Stimulated activated CD8-positive, alpha-beta memory T cell treated with anti-CD3 and anti-CD28 coated beads, Interleukin-12 subunit alpha, Interleukin-12 subunit beta, amount 100 ng/mL, for 24 hours (primary cell): ENCODE measurements at regions not wholly inside any gene's neighbourhood (a gene's known extent, or its start where the extent isn't known, plus 50 kb on each side); places are given as distances from the start of the nearest gene placed in this dataset.

ENCODE experiments used
- DNase-seq: peaks from one replicate; pipeline ENCODE4 v3.0.0-alpha.2; 2020; ENCODE audit errors: extremely low read depth

DNA sequence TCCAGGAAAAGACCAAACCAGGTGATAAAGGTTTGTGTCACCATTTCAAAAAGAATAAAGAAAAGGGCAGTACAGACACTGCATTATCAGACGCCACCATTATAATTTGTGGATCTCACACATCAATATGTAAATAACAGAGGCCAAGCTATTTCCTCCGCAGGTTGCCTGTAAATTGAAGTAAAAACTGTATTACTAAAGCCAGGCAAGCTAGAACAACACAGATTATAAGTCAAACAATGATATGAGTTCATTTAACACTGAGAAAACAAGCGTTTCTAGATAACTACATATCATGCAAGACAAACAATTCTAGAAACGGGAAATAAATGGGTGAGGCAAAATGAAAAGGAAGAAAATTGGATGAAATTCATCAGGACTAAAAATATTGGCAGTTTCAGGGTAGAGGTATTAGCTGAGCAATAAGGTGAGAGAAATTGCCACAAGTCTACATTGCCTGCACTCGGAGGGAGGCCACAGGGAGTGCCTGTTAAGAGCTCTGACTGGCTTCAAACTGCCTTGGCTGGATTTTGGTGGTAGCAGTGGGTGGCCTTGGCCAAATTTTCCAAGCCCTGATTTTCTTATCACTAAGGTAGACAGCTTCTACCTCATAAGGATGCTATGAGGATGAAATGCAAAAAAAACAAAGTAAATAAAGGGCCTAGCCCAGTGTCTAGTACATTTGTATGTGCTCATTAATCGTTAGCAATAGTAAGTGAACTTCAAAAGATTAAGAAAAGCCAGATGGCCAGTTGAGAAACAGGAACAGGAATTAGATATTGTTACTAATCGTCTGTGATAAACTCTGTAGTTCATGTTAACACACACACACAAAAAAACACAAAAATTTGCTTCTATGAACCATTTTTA, 240.0 kb upstream of the NFE2L3 start:
- DNase-seq: no peak

DNA sequence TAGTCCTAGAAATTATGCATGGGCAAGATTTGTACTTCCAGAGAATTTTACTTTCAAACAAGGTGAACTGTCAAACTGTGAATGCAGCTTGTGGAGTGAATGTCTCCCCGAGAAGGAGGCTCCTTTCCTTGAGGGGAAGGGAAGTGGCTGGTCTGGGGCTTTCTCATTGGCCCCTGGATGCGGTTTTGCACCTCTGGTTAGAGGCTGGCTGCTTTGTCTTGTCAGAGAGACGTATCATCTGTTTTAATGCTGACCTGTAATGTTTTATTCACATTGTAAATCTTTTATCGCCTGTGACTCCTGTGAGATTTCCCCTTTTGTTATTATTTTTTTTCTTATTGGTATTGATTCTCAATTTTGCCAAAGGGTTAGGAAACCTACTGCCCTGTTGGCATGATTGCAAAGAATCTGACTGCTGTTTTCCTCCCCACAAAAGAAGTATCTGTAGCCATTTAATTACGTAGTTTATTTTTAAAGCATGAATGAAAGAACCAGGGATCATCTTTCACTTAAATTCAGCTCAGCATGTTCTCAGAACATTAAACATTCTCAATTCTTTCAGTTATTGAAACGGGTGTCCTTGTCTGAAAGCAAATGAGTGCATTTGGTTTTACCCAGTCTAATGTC, 238.3 kb upstream of the NFE2L3 start:
- no peak for DNase-seq

DNA sequence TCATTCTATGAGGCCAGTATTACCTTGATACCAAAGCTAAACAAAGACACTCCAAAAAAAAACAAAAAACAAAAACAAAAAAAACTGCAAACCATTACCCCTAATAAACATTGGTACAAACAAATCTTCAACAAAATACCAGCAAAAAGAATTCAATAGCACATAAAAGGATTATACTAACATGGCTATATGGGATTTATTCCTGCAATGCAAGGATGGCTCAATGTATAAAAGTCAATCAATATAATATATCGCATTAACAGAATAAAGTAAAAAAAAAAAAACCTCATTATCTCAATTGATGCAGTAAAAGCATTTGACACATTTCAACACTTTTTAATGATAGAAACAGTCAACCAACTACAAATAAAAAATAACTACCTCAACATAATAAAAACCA, 233.3 kb upstream of the NFE2L3 start:
- no peak for DNase-seq

DNA sequence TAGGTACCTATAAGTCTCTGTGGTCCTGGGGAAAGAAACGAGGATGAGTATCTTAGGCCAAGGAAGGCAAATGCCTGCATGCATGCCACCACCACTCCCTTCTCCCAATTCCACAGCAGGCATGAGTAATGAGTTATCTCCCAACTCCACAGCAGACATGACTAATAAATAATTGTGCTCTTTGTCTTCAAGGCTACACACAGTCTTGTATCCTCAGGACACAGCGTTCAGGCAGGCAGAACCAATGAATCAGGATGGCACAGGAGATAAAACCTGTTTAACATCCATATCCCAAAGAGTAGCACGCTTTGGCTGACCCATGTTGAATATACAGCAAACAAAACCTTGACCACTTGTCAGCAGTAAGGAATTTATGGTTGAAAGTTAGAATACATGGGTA, 229.7 kb upstream of the NFE2L3 start:
- DNase-seq: no peak

DNA sequence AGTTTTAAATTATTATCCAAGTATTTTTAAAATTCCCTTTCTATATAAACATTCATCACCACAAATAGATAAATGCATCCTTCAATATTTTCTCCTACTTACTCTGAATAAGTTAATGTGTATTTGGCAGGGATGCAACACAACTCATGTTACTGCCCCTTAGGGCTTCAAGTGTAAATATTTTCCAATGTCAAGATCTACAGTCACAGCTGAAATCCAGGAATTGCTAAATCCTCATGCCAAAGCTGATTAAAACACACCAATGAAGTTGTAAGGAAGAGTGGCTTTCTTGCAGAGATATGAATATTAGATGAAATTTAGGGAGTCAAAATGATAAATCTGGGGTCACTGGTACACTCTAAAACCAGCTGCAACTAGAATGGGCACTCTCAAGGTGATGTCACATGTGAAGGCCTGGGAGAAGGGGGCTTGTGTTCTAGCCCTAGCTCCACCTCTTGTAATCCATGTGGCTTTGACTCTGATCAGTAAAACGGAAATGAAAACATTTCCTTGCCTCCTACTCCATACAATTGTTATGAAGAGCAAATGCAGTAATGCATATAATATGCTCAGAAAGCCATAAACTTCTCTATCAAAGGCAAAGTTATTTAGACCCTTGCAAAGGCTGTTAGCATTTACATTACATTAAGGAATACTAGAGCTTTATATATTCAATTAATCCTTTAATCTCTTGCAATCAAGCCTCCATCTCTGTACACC, 228.1 kb upstream of the NFE2L3 start:
- no peak for DNase-seq

DNA sequence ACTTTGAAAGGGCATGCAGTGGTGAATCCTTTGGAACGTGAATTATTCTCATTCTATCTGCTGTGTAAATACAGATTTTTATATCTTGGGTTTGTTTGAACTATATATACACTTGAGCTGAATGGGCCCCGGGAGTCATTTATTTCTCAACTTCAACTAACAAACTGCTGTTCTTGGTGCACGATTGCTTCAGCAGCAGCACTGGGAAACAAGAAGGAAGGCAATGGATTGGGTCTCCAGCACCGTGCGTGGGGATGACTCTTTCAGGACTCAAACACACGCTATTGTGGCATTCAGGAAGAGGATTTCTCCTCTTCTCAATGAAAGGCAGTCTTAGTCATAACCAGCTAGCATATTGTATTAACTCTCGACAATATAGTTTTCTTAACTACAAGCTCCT, 226.0 kb upstream of the NFE2L3 start:
- no peak for DNase-seq

DNA sequence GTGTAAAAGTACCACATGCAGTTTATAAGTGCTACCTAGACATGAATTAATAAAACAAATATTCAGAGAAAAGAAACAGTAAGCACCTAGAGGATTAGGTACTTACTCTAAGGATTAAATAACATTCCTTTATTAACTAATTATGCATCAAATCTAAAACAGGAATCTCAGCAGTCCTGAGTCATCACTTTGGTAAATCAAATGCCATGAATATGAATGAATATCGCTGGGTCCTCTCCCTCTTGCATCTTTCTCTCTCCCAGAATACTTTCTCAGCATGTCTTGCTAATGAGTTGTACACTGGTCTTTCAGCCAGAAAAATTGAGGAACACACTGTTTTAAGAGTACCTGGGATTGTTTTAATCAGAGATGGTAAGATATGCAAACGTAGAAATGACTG, 225.5 kb upstream of the NFE2L3 start:
- no peak for DNase-seq

DNA sequence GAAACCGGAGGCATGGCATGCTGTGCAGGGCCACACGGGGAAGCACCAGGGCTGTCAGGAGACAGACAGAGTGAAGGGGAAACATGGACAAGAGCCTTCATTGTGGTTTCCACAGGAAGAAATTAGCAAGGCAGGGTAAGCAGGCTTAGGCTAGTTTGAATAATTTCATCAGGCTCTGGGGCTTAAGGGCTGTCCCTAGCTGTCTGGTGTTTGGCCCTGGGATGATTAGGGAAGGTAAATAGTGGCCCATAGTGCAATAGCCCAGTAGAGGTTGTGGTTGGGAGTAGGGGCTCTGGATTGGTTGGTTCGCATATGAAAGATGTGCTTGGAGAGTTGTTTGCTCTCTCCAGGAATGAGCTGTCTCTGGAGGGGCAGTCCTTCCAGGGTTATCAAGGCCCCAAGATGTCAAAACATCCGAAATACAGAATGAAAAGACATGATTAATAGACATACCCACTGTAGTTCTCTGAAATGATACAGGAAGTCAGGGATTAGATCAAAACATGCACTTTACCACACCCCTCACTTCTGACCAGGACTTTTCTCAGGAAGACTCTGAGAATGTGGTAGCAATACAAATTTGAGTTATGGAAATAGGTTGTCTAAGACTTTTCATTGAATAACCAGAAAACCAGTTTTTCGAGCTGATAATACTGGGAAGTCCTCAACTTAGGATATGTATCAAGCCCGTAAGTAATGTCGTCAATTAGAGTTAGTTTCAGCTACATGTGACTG, 224.9 kb upstream of the NFE2L3 start:
- no peak for DNase-seq

DNA sequence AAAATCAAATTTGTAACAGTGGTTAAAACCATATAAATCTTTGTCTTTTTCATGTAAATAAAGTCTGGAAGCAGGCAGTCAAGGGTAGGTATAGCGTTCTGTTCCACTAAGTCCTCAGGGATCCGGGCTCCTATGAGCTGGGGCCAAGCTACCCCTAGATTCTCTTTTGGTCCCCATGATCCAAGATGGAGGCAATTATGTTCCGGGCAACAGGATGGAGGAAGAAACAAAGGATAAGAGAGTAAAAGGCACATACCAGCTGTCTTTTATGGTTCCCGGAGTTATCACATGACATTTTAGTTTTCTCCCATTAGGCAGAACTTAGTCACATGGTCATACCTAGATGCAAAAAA, 224.4 kb upstream of the NFE2L3 start:
- DNase-seq: no peak

DNA sequence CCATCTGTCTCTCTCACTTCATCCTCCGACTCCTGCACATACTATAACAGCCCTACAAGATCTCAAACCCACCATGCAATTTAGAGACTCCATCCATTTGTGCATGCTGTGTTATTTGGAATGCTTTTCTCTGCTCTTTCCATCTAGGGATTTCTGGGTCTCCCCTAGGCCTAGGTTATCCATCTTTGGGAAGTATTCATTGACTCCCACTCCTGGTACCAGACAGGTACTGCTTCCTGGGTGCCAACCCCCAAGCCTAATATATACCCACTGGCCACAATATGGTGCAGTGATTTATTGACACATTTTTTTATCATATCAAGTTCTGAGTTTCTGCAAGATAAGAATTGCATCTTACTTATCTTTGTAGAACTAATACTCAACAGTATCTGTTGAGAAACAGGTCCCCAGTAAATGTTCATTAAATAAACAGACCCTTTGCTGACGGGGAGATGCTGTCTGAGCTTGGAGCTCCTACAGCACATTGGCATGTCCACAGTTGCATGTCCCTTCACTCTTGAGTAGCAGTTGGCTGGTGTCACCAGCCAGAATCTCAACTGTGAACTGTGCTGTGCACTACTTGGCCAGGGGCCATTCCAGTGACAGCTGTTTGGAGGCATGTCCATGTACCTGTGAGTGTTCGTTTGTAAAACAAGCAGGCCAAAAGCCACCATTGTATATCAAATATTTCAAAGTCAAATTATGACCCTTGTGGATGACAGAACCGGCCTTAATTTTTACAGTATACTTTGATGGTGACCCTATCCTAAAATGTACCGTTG, 223.3 kb upstream of the NFE2L3 start:
- DNase-seq: no peak

DNA sequence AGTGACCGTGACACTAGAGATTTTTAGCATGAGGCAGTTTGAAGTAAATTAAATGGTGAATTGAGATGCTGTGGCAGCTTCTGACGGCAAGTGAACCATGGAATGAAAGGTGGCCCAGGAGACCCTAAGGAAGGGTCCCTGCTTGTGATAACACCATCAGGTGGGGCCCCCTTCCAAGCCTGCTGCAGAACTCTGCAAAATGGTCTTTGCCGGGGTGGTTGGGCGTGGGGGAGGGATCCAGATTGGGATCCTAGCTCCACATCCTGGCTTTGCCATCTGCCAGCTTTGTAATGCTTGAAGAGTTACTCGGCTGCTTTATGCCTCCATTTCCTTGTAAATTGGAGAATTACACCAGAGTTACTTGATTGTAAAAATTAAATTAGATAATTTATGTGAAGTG, 222.6 kb upstream of the NFE2L3 start:
- no peak for DNase-seq

DNA sequence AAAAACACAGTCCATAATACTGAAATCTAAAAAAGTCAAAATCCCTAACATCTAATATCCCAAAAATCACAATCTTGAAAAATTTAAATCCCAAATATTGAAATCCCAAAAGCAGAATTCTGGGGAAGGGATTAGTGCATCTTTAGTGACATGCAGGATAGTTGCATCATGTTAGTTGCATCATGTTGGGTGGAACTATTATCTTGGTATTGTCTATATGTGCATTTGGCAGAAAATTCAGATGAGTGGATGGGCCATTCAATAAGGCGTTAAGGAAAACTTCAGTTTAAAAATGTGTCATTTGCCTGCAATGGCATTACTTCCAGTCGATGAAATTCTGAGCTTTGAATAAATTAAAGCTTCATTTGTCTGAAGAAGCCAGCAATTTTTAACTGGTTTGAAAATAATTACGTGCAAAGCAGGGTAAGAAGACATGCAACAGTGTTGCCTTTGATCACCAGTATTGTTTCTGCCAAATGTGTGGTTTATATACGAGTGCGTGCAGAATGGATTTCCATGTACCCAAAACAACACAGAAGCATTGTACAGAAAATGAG, 221.4 kb upstream of the NFE2L3 start:
- no peak for DNase-seq

DNA sequence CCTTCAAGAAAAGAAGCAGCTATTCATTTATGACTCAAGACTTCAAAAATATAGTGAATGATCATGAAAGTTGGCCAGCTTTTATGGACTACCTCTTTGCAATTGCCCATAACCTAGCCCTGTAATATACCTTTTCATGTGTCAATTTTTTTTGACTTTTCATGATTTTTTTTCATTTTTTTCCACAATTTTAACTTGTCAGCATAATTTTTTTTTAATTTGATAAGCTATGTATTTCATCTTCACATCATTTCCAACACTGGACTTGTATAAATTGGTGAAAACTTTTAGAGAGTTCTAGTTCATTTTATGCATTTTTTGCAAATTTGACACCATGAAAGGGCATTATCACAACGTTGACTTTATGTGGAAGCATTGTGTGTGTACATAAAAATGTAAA, 220.8 kb upstream of the NFE2L3 start:
- no peak for DNase-seq

DNA sequence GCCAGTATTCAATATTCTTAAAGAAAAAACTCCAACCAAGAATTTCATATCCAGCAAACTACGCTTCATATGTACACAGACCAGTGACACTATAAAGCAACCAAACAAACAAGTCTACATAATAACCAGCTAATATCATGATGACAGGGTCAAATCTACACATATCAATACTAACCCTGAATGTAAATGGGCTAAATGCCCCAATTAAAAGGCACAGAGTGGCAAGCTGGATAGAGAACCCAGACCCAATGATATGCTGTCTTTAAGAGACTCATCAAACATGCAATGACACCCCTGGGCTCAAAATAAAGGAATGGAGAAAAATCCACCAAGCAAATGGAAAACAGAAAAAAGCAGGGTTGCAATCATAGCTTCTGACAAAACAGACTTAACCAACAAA, 218.1 kb upstream of the NFE2L3 start:
- no peak for DNase-seq

DNA sequence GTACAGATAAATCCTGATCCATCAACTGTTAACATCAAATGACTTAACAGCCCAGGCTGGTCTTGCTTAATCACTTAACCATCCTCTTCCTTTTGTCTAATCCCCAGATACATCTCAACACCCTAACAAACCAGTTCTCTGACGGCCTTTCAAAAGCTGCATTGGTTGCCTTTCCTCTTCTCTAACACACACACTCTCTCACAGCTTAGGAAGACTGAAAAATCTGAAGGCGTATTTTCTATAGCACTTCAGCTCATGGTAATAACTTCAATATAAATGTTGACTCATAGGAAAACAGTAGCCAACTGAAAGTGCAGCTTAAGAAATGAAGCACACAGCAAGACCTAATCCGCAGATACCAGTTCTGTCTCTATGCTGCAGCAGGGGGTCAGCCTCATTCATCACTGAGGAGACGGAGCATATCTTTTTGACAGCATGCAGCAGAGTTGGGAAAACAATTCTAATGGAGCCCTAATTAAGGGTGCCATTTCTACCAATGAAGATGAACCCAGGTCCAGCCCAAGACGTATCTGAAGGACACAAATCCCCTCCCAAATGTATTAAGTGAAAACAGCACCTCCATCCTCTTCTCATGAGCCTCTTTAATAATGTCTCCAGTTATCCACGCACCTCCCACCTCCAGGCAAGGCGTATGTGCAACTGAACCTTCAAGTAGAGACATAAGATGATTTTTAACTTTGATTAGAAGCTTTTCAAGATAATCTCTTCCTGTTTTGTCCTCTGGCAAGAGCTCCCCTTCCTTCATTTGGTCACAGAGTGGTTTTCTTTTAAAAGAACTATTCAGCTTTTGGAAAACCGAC, 211.7 kb upstream of the NFE2L3 start:
- DNase-seq: no peak

DNA sequence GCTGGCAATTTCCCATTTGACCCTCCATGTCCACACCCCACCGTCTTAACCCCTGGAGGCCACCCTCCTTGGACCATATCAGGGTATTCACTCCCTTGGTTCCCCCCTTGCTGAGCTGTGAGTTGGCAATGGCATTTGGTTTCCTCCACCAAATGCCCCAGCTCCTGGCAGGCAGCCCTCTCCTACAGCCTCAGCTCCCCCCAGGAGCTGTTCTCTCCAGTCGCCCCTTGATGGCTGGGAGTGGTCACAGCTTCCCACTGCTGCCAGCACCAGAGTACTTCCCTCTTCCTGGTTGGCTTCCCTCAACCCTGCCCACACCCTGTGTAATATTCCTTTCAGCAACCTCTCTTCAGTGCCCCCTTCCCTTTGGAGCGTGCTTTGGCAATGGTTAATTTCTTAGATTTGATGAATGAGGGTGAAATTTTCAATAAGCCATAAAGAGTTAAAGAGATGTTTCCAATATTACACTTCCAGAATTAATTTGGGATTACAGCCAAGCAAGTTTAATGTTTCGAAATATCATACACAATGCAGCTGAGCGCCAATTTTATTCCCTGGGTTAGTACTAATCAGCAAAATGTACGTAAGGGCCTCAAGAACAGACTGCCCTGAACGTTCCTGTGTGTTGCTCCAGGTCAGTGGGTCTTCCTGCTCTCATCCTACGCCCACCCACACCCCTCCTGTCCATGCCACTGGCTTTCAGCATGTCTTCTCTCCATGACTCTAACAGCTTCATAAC, 207.1 kb upstream of the NFE2L3 start:
- no peak for DNase-seq

DNA sequence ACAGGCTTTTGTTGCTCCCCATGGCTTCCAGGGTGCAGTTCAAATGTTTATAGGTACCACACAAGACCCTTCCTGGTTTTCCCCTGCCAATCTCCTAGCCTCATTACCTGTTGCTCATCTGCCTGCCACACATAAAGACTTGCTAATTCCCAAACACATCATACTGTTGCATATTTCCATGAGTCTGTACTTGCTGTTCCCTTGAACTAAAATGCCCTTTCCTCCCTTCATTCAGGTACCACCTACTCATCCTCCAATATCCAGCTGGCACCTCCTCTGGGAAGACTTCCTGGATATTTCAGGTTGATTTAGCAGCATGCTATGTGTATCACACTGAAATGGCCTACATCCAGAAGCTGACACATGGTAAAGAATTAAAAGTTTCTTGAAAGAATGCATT, 206.4 kb upstream of the NFE2L3 start:
- DNase-seq: no peak

DNA sequence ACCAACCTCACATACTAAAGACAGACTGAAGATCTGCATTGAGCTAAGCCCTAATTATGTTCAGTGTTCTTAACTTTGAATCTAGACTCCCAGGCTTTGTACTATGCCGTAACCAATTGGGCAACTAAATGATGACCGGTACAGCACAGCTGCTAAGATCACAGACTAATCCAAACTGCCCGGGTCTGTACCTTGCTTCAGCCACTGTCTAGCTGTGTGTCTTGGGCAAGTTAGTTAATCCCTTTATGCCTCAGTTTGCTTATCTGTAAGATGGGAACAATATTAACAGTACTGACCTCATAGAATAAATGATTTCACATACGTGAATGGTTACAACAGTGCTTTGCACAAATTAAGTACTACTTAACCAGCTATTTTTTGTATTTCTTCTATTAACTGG, 205.8 kb upstream of the NFE2L3 start:
- DNase-seq: no peak

DNA sequence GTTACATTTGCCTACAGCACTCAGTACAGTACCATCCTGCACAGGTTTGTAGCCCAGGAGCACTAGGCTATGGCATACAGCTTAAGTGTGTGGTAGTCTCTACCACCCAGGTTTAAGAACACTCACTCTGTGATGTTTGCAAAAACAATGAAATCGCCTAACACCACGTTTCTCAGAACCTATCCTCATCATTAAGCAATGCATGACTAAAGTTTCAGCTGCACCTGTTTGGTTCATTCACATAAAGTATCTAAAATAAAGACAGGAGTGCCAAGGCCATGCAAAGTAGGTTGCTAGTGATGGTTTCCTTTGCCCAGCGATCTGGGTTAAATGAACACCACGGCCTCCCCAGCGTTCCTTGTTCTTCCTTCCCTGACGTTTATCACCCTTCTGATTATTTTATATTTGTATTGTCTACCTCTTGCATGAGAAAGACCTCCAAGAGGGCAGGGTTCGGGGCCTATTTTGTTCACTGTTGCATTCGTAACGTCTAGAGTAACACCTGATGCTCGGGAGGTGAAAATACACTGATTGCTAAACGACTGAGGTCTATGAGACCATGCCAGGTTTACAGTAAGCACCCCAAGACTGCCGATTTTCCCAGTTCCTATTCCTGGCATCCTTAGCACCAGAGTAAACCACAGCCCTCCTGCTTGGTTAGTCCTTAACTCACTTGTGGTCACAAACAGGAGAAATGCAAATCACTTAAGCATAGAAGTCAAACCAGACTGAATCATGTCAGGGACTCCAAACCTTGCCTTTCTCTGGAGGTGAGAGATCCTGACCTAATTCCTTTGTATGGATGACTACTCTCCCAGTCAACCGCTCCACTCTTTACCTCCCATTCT, 204.1 kb upstream of the NFE2L3 start:
- no peak for DNase-seq
